ENCODE measurements at regions not wholly inside any gene's neighbourhood (a gene's known extent, or its start where the extent isn't known, plus 50 kb on each side); places are given as distances from the start of the nearest gene placed in this dataset.
"Not testable (repeated sequence)": the region's sequence is repeated elsewhere in the genome, so short reads cannot be mapped to it uniquely, and the experiment has no call there.

DNA sequence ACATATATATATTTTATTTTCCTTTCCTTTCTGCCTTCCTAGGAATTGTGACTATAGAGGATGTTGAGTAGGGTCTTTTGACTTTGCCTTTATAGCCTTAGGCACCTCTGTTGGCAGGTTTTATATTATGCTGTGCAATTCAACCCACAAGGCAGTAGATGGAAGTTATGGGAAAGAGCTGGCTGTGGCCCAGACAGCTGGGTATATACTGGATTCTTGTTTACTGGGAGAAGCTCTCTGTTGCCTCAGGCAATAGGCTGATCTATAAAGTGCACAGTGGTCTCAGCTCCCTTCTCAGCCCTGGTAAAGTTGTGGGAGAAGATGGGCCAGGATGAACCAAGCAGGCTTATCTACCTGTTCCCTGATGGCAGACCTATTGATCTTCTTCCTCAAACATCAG, 342.0 kb downstream of the GBA3 start:
- DNase-seq (ENCODE audit: low read depth, low spot score), result no peak

DNA sequence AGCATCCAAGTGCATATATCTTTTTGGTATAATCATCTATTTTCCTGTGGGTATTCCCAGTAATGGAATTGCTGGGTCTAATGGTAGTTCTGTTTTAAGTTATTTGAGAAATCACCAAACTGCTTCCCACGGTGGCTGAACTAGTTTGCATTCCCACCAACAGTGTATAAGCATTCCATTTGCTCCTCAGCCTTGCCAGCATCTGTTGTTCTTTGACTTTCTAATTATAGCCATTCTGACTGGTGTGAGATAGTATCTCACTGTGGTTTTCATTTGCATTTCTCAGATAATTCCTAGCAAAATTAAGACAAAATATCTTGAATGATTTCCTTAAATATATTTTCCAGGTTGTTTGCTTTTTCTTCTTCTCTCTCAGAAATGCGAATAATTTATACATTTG, 341.1 kb downstream of the GBA3 start:
- no peak for DNase-seq (ENCODE audit: low read depth, low spot score)

DNA sequence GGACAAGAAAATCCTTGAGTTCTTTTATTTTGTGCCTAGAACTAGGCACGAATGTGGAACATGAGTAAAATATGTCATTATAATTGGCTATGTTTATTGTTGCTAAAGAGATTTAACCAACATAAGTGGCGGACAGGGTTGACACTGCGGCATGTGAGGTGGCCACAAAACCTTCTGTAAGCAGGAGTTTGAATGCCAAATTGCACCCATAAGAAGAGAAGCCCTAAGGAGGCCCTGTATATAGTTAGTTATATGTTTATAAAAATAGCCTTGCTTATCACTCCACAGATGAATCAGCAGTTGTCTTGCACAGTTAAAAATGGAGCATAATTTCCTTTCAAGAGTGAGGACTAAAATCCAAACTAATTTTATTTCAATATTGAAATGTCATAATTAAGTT, 336.1 kb downstream of the GBA3 start:
- no peak for DNase-seq (ENCODE audit: low read depth, low spot score)

DNA sequence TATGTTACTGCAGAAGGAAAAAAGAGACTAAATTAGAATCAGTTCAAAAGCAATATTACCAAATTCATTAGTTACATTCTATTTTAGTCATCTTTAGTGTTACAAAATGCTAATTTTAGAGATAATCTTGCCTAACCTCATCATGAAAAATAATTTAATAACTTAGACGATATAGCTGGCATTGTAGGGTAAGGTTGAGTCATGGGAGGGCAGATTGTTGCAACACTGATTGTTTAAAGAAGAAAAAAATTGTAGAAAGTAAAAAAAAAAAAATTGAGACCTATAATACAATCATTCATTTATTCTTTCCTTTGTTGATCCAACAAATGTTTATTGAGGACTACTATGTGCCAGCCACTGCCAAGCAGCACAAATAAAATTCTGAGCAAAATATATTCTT, 330.9 kb downstream of the GBA3 start:
- no peak for DNase-seq (ENCODE audit: low read depth, low spot score)

DNA sequence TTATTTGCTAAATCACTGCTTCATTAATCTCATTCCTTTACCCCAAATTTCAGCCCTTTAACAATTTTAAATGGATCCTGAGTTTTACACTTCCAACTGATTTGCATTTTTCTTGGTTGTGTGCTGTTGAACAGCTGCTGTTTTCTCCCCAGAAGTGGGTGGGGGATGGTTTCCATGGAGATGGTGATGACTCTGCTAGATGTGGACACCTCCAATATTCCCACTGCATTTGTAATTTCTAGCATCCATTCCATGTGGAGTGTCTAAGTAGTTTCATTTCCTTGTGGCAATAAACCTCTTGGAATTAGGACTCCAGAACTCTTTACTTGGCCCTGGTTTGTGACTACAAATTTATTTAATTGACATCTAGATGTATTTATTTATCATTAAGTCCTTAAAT, 330.4 kb downstream of the GBA3 start:
- DNase-seq (ENCODE audit: low read depth, low spot score), result no peak

DNA sequence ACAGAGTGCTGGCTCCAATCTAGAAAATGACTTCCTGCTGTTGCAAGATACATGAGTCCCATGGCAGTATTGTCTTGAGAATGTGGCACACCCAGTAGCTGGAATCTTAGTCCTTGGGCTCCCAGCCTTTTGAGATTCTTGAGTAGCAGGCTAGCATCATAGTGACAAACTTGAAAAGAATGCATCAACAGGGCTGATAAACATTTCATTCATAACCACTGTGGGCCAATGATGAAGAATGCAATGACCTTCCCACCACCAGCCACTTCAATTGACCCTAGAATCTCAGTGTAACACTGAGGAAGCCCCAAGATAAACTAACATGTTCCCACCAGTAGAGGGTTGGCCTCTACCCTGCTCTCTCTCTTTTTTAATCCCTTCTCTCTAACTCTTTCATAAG, 329.3 kb downstream of the GBA3 start:
- DNase-seq (ENCODE audit: low read depth, low spot score), result no peak

DNA sequence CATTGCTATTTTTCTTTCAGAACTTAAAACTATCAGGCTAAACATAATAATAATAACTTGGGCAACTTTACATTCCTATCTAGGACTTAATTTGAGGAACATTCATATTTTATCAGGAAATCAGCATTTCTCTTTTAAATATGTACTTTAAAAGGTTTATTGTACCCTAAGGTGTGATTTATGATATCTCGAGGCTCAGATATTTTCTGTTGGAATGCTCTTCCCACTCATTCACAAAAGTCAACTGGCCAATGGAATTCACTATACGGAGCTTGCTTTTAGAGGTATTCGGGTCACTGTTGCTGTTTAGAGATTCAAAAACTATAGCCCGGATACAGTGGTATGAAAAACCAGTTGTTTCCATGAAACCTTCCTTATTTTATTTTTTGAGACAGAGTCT, 328.3 kb downstream of the GBA3 start:
- DNase-seq (ENCODE audit: low read depth, low spot score), result no peak

DNA sequence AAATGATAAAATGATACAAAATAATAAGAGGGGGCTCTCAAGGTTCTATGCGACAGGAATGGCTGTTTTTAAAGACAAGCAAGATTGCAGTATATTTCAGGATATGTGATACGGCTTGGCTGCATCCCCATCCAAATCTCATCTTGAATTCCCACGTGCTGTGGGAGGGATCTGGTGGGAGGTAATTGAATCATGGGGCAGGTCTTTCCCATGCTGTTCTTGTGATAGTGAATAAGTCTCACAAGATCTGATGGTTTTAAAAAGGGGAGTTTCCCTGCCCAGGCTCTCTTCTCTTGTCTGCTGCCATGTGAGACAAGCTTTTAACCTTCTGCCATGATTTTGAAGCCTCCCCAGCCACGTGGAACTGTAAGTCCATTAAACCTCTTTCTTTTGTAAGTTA, 327.7 kb downstream of the GBA3 start:
- DNase-seq (ENCODE audit: low read depth, low spot score), result not testable (repeated sequence)

DNA sequence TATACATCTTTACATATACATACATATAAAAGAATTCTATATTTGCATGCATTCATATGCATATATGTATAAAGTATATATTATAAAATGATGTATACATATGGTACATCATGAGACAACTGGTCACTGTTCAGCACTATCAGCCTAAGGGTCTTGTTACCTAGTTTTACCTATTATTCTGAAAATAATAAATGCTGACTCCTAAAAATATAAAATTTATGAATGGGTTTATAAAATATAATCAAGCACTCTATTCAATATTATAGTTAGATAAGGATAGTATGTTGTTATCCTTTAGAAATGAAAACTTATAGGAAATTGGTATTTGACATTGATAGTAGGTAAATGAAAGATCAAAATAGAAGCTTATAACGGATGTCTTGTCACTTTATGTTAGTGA, 324.2 kb downstream of the GBA3 start:
- DNase-seq (ENCODE audit: low read depth, low spot score), result no peak

DNA sequence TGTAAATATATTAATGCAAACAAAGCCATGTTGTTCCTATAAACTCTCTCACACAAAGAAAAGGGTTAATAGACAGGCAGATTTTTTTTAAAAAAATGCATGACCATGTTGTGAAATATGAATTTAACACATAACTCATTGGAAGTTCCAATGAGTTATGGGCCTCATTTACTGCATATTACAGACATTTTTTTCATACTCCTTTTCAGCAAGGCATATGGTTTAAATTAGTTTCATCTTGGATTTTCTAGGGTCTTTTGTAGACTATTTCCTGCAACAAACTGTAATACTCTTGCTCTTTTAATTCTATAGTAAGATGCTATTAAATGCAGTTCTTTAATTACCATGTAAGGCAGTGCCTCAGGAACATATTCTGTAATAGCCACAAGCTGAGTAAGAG, 323.1 kb downstream of the GBA3 start:
- DNase-seq (ENCODE audit: low read depth, low spot score), result no peak

DNA sequence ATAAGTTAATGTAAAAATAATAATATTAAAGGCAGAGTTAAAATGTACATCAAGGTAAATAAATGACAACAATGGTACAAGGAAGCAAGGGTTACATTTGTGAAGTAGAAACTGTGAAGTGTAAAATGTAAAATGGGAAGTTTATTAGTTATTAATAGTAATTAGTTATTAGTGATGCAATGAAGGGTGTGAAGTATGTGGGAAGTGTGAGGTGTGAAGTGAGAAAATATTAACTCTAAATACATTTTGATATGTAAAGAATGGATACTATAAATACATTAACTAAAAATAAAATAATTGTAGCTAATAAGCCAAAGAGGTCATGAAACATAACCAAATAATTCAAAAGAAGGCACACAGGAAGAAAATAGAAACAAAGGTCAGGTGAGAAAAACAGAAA, 316.4 kb downstream of the GBA3 start:
- DNase-seq (ENCODE audit: low read depth, low spot score), result no peak

DNA sequence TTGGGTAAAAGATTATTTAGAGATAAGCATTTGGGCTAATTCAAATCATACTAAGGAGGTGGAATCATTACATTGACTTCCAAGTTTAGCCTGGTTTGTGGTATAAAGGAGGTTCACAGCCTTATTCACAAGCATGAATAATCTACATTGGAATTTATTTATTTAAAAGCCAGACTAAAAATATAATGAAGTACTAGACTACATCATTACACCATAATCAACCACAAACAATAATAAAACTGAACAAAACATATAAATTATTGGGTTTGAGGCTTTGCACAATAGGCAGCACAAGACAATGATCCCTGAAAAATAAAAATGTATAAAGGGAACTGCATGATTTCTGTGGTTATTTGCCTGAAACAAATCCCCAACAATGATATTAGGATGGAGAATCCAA, 314.0 kb downstream of the GBA3 start:
- DNase-seq (ENCODE audit: low read depth, low spot score), result no peak

DNA sequence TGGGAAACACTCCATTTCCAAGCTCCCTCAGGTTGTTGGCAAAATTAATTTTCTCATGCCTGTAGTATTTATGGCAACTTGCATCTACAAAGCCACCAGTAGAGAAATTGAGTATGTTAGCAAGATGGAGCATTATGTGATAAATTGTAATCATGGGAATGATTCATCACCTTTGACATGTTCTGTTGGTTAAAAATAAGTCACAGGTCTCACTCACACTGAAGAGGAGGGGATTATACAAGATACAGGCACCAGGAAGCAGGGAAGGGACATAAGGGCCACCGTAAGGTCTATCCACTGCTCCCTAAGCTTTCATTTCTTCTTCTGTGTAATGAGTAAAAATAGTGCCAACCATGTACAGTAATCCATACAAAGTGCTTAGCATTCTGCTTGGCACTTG, 313.0 kb downstream of the GBA3 start:
- DNase-seq (ENCODE audit: low read depth, low spot score), result no peak

DNA sequence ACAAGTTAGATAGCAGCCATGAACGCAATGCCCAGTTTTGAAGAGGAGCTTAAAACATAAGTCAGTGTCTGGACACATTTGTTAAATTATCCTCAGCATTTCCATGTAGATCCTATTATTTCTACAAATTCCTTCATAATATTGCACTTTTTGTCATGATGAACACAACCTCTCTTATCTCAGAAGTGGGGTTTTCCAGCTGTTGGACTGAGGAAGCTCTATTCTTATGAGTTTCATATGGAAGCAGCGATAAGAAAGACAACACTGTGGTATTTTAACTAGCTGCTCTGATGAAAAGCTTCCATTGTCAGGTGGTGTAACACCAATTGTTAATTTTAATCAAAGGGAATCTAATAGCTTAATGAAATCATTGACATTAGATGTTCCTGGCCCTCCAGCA, 308.7 kb downstream of the GBA3 start:
- DNase-seq (ENCODE audit: low read depth, low spot score), result no peak

DNA sequence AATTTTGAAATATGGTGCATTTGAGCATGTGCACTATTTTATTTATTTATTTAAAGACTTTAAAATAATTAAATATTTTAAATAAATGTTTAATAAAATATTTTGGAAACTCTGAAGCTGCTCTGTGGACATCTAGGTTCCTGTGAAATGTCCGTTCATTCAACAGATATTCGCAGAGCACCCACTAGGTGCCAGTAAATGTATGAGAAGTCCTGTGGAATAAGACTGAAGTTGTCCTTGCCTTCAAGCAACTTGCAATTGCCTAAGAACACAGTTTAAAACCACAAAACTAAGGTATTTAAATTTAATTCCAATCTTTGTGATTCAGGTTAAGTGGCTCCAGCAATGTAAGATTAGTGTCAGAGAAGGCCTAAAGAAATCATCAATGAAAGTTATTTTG, 306.7 kb downstream of the GBA3 start:
- DNase-seq (ENCODE audit: low read depth, low spot score), result peak; percentile 1

DNA sequence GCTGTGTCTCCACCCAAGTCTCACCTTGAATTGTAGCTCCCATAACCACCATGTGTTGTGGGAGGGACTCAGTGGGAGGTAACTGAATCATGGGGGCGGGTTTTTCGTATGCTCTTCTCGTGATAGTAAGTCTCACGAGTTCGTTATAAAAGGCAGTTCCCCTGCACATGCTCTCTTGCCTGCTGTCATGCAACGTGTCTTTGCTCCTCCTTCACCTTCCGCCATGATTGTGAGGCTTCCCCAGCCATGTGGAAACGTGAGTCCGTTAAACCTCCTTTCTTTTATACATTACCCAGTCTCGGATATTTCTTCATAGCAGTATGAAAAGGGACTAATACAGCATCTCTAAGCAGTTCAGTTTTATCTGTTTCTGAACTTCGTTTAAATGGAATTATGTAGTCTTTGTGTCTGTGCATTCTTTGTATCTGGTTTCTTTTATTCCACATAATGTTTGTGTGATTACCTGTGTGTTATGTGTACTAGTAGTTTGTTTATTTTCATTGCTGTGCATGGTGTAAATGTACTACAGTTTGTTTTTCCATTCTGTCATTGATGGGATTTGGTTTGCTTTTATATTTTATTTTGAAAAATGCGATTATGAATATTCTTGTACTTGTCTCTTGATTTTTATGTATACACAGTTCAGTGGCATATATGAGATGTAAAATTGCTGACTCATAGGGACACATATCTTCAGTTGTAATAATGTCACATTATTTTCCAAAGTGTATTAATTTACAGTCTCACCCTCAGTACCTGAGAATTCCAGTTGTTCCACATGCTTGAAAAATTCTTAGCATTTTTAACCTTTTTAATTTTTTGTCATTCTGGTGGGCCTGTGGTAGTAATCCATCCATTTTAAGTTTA, 304.9 kb downstream of the GBA3 start:
- no peak for DNase-seq (ENCODE audit: low read depth, low spot score)

DNA sequence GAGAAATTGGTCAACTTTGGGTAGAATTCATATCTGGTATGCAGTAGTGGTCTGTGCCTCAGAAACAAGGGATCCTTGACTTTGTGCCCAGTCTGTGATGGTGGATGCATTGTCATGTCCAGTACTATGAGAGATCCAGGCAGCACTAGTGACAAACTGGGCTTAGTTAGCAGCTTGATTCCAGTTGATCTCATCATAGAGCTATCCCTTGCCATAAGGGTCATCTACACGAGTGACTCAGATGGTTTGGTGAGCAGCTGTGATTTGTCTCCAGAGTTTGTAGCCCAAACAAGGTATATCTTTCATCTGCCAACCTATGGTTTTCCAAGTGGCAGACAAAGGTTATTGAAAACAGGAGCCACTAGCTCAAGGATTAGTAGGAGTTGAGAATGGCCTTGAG, 298.8 kb downstream of the GBA3 start:
- DNase-seq (ENCODE audit: low read depth, low spot score), result no peak

DNA sequence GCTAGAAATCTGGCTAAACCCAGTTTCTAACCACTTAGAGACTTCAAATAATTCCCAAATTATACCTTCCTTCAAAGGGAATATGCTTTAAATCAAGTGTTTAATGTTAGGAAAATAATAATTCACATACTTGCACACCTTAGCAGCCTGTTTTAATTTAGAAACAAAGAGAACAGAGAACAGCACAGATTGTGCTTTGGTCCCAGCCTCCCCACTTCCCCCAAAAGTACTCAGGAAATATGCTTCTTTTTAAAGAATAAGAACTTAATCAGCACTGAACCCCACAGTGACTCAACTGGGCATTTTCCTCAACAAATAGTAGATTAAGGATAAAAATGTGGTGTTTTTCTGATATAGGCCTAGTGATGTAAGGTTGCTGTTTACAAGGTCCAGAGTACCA, 295.8 kb downstream of the GBA3 start:
- no peak for DNase-seq (ENCODE audit: low read depth, low spot score)

DNA sequence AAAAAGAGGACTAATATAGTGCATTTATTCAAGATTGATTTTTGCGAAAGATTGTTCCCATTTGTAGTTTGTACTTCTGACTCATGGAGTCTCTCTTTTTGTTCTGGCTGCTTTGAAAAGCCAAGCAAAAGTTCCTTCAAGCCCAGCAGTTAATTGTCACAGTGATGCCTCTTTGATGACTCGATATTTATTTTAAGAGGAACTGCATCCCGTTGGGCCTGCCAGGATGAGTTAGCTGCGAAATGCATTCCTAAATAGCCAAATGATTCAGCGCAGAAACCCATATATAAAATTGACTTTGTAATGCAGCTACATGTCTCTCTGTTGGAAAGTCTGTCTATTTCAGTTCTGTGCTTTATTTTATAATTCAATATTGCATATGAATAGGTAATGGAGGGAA, 295.1 kb downstream of the GBA3 start:
- no peak for DNase-seq (ENCODE audit: low read depth, low spot score)

DNA sequence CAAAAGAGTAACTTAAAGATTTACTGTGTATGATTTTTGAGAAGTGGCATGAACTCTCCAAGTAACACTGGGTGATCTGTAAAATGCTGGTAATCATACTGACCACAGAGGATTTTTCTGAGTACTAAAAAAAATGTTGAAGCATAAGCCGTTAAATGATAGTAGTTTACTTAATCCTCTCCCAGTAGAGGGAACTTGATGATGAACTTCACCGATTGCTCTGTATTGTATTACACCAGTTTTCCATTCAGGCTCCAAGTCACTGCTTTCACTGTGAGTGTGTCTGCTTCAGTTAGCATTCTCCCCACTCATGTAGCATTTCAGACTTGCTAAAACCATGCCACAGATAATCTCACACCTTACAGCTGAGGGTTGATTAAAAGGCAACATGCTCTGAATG, 294.1 kb downstream of the GBA3 start:
- DNase-seq (ENCODE audit: low read depth, low spot score), result no peak

DNA sequence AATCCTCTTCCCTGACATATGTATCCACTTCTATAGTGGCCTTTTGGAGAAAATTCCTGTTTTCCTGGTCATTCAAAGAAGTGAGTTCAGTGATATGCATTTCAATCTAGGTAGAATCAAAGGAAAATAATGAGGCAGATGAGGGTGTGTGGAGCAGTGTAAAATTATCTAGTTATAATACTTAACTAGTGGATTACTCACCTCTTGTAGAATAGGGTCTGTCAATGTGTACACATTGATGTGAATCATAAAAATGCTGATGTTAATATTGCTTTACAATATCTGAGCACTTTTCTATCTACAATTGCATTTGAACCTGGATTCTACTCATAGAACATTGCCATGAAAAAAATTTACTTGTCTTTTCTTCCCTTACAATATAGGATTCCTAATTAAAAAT, 293.5 kb downstream of the GBA3 start:
- DNase-seq (ENCODE audit: low read depth, low spot score), result no peak

DNA sequence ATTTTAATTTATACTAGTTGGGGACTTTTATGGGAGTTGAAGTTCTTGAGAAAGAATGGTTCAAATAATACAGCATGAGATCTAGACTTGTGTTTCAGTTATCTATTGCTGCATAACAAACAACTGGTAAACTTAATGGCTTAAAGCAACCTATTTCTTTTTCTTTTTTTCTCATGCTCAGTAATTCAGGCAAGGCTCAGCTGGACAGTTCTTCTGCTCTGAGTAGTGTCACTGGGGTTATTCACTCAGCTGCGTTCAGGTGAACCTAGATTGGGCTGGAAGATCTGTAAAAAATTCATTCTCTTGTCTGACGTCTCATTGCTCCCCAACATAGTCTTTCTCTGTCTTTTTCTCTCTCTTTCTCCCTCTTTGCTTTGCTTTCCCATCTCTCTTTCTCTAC, 291.7 kb downstream of the GBA3 start:
- DNase-seq (ENCODE audit: low read depth, low spot score), result no peak

DNA sequence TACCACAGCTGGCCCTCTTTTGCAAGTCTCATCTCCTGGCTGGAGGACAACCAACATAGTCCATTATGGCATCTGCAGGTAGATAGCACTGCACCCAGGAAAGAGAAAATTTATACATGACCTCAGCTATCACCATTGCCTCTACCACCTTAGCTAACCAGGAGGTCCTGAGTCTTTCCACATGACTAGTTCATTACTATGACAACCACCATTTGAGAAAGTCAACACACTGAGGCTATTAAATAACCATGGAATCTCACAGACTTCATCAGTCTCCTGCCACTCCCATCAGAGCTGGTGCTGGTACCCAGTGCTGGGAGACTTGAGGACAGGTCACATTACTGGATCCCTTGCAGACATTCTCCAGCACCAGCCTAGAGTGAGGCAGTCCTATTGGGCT, 285.9 kb downstream of the GBA3 start:
- DNase-seq (ENCODE audit: low read depth, low spot score), result no peak

DNA sequence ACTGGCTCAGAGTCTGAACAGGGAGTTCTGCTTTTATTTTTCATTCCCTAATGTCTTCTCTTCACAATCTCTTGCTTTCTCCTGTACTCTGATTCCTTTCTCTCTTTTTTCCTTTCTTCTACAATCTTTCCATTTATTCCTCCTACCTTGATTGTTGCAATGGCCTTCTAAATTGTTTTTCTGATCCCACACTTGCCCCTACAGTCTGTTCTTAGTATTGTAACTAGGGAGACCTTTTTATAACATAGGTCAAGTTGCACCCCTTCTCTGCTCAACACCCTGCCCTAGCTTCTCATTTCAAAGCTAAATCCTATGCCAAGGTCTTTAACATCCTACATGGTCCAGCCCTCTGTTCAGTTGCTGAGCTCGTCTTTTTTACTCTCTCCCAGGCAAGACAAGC, 277.9 kb downstream of the GBA3 start:
- no peak for DNase-seq (ENCODE audit: low read depth, low spot score)

Measured in ELF-1 (cell line).